ENCODE measurements at regions not wholly inside any gene's neighbourhood (a gene's known extent, or its start where the extent isn't known, plus 50 kb on each side); places are given as distances from the start of the nearest gene placed in this dataset.

DNA sequence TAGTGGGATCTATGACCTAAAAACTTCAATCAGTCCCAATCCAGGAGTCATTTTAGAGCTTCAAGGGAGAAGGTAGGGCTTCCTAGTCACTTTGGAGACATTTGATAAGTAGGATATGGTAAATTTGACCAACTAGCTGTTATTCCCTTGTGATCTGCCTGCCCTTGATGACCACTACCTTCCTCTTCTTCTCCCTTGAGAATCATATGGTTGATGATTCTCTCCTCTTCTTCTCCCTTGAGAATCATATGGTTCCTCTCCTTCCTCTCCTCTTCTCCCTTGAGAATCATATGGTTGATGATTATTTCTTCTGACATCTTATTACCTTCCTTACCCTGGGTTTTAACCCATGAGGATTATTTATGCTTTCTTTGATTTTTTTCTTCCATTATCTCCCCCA is 482.6 kb upstream of the TENM3 start:
- Histone ChIP-seq H3K9ac (ENCODE audit: control insufficient read depth, insufficient read depth, low read length) (no peak overlapping the region), H3K4me1 (ENCODE audit: control insufficient read depth, insufficient read depth, low read length) (no peaks in the 10 kb centered on the region), H3K79me2 (ENCODE audit: control insufficient read depth, insufficient read depth, low read length) (no peaks in the 10 kb centered on the region), H3K4me3 (no peak overlapping the region), H3K9me3 (replicated peaks; ENCODE audit: control insufficient read depth, insufficient read depth, low read length) (no peaks in the 10 kb centered on the region), H3K27ac (ENCODE audit: control insufficient read depth, insufficient read depth) (no peak overlapping the region), H3K36me3 (ENCODE audit: control insufficient read depth in 2 of 2, insufficient read depth in 2 of 2, low read length in 1 of 2) (no peaks in the 10 kb centered on the region), H3K4me2 (ENCODE audit: control insufficient read depth, insufficient read depth) (no peak overlapping the region), H2AFZ (ENCODE audit: control insufficient read depth, low read depth, low read length) (no peak overlapping the region), H3K27me3 (replicated peaks in 1 of 2; ENCODE audit: control insufficient read depth in 2 of 2, insufficient read depth in 2 of 2, low read length in 1 of 2) (no peaks in the 10 kb centered on the region), H4K20me1 (ENCODE audit: control insufficient read depth, insufficient read depth) (no peaks in the 10 kb centered on the region)
- in situ Hi-C loops (cut with MboI), result no loop called here
- POLR2A ChIA-PET, result no interaction called here
- FAIRE-seq (no peak), DNase-seq (ENCODE audit: low read depth, low spot score) (no peak), ATAC-seq (no peak)
- RAD21 ChIA-PET (ENCODE audit: unreplicated experiment), result no interaction called here
- intact Hi-C loops (cut with micrococcal nuclease; ENCODE audit: unreplicated experiment), result no loop called here
- TF ChIP-seq IKZF1 (conservative IDR thresholded peaks at IDR 0.05) (no peak), BMI1 (IDR thresholded peaks at IDR 0.05; ENCODE audit: borderline replicate concordance) (no peak), MEF2B (IDR thresholded peaks at IDR 0.05; ENCODE audit: partially characterized antibody, poor library complexity, severe bottlenecking) (peak; percentile 28)
- SMC1A ChIA-PET (ENCODE audit: uncharacterized antibody, unreplicated experiment), result interaction anchor here (1.1 kb wide), 1 partner anchor 102 kb away, joined by 3 read pairs; no protein-coding TSS in a partner anchor
- CTCF ChIA-PET, result interaction anchor here (0.5 kb wide), 1 partner anchor 109 kb away, joined by 3 read pairs; no protein-coding TSS in a partner anchor
- no TSS peak for BruUV-seq (replicated peaks)

DNA sequence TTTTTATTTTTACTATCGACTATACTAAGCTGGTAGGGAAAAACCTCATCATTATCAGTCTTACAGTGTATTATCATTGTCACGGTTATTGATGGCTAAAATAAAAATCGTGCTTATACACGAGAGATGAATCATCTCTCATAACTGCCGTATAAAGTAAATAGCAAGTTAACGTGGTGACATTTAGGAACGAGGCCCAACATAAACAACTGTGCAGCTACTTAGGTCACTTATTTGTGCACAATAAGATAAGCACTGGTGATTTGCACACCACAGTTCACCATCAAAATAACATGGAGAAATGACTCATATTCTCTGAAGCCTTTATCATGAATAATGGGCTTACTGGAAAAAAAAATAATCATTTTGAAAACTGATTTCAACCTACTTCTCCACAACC is 482.0 kb upstream of the TENM3 start:
- no peak for ATAC-seq
- no peaks in the 10 kb centered on the region for H4K20me1 ChIP-seq (ENCODE audit: control insufficient read depth, insufficient read depth)
- H3K4me1 ChIP-seq (ENCODE audit: control insufficient read depth, insufficient read depth, low read length), result no peaks in the 10 kb centered on the region
- H2AFZ ChIP-seq (ENCODE audit: control insufficient read depth, low read depth, low read length), result no peak overlapping the region
- ChIA-PET SMC1A (ENCODE audit: uncharacterized antibody, unreplicated experiment) (interaction anchor here (1.1 kb wide), 2 partner anchors 16 to 102 kb away, joined by 3 read pairs; no protein-coding TSS in a partner anchor), POLR2A (no interaction called here), RAD21 (ENCODE audit: unreplicated experiment) (no interaction called here), CTCF (interaction anchor here (0.5 kb wide), 1 partner anchor 109 kb away, joined by 3 read pairs; no protein-coding TSS in a partner anchor)
- no peak overlapping the region for H3K4me3 ChIP-seq
- no TSS peak for BruUV-seq (replicated peaks)
- H3K27me3 ChIP-seq (replicated peaks in 1 of 2; ENCODE audit: control insufficient read depth in 2 of 2, insufficient read depth in 2 of 2, low read length in 1 of 2), result no peaks in the 10 kb centered on the region
- DNase-seq (ENCODE audit: low read depth, low spot score), result no peak
- no peaks in the 10 kb centered on the region for H3K36me3 ChIP-seq (ENCODE audit: control insufficient read depth in 2 of 2, insufficient read depth in 2 of 2, low read length in 1 of 2)
- no peaks in the 10 kb centered on the region for H3K9me3 ChIP-seq (replicated peaks; ENCODE audit: control insufficient read depth, insufficient read depth, low read length)
- no peak overlapping the region for H3K4me2 ChIP-seq (ENCODE audit: control insufficient read depth, insufficient read depth)
- WGBS (ENCODE audit: insufficient coverage, insufficient replicate concordance, low lambda C conversion rate, missing lambda C conversion rate), result 24% methylated on average over 7 of the region's 7 CpGs
- FAIRE-seq, result no peak
- in situ Hi-C loops (cut with MboI), result no loop called here
- intact Hi-C loops (cut with micrococcal nuclease; ENCODE audit: unreplicated experiment), result no loop called here
- H3K9ac ChIP-seq (ENCODE audit: control insufficient read depth, insufficient read depth, low read length), result no peak overlapping the region
- H3K79me2 ChIP-seq (ENCODE audit: control insufficient read depth, insufficient read depth, low read length), result no peaks in the 10 kb centered on the region
- H3K27ac ChIP-seq (ENCODE audit: control insufficient read depth, insufficient read depth), result no peak overlapping the region
- TF ChIP-seq MTA2 (IDR thresholded peaks at IDR 0.05; ENCODE audit: low read depth) (no peak), IKZF1 (conservative IDR thresholded peaks at IDR 0.05) (no peak), MYC (IDR thresholded peaks at IDR 0.05; ENCODE audit: insufficient read depth, insufficient read length, insufficient replicate concordance, low read length, severe bottlenecking) (no peak), POLR2A (IDR thresholded peaks at IDR 0.05; ENCODE audit: low read depth, low read length) (no peak), HDGF (IDR thresholded peaks at IDR 0.05) (no peak), ZBED1 (IDR thresholded peaks at IDR 0.05; ENCODE audit: borderline replicate concordance) (no peak), RUNX3 (IDR thresholded peaks at IDR 0.05; ENCODE audit: low read length) (no peak), RCOR1 (conservative IDR thresholded peaks at IDR 0.05; ENCODE audit: low read depth, low read length) (no peak), KDM1A (IDR thresholded peaks at IDR 0.05; ENCODE audit: borderline replicate concordance) (no peak), STAT3 (IDR thresholded peaks at IDR 0.05; ENCODE audit: low read depth, low read length) (no peak)
- TF ChIP-seq, protein P1, sequence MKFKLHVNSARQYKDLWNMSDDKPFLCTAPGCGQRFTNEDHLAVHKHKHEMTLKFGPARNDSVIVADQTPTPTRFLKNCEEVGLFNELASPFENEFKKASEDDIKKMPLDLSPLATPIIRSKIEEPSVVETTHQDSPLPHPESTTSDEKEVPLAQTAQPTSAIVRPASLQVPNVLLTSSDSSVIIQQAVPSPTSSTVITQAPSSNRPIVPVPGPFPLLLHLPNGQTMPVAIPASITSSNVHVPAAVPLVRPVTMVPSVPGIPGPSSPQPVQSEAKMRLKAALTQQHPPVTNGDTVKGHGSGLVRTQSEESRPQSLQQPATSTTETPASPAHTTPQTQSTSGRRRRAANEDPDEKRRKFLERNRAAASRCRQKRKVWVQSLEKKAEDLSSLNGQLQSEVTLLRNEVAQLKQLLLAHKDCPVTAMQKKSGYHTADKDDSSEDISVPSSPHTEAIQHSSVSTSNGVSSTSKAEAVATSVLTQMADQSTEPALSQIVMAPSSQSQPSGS (IDR thresholded peaks at IDR 0.05; ENCODE audit: low read length), result no peak
- TF ChIP-seq, protein P2, sequence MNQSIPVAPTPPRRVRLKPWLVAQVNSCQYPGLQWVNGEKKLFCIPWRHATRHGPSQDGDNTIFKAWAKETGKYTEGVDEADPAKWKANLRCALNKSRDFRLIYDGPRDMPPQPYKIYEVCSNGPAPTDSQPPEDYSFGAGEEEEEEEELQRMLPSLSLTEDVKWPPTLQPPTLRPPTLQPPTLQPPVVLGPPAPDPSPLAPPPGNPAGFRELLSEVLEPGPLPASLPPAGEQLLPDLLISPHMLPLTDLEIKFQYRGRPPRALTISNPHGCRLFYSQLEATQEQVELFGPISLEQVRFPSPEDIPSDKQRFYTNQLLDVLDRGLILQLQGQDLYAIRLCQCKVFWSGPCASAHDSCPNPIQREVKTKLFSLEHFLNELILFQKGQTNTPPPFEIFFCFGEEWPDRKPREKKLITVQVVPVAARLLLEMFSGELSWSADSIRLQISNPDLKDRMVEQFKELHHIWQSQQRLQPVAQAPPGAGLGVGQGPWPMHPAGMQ (IDR thresholded peaks at IDR 0.05; ENCODE audit: borderline replicate concordance), result no peak

All from GM12878 (cell line).